Fibroblast of skin of left biceps (primary cell): ENCODE measurements at regions not wholly inside any gene's neighbourhood (a gene's known extent, or its start where the extent isn't known, plus 50 kb on each side); places are given as distances from the start of the nearest gene placed in this dataset.

Source experiments
- DNase-seq, 2 experiments: peaks; one replicate each; pipeline ENCODE4 v3.0.0-alpha.2; 2013; ENCODE audit warnings: low read depth in 2 of 2

GRCh38 chr5:166948679-166949078 lies 1342.8 kb upstream of the WWC1 start:
- DNase-seq, result no peak

GRCh38 chr5:166952048-166952447 lies 1339.4 kb upstream of the WWC1 start:
- DNase-seq, result no peak

- DNase-seq, result no peak
These were observed 1333.7 kb upstream of the WWC1 start for GRCh38 chr5:166957782-166958181.

- no peak for DNase-seq
These were observed 1331.7 kb upstream of the WWC1 start for GRCh38 chr5:166959766-166960165.

- DNase-seq, result no peak
These were observed 1330.4 kb upstream of the WWC1 start for GRCh38 chr5:166961028-166961427.

- no peak for DNase-seq
These were observed 1329.5 kb upstream of the WWC1 start for GRCh38 chr5:166961913-166962312.

- DNase-seq, result no peak
These were observed 1329.0 kb upstream of the WWC1 start for GRCh38 chr5:166962461-166962860.

GRCh38 chr5:166963596-166963995 lies 1327.8 kb upstream of the WWC1 start:
- DNase-seq, result no peak

GRCh38 chr5:166977911-166978422 lies 1313.5 kb upstream of the WWC1 start:
- no peak for DNase-seq

- DNase-seq, result no peak
These were observed 1312.0 kb upstream of the WWC1 start for GRCh38 chr5:166979307-166979895.

GRCh38 chr5:166980666-166981065 lies 1310.8 kb upstream of the WWC1 start:
- no peak for DNase-seq

- no peak for DNase-seq
These were observed 1309.2 kb upstream of the WWC1 start for GRCh38 chr5:166982226-166982625.

GRCh38 chr5:166991601-166992000 lies 1299.8 kb upstream of the WWC1 start:
- no peak for DNase-seq

GRCh38 chr5:166992108-166992507 lies 1299.3 kb upstream of the WWC1 start:
- DNase-seq, result no peak

- DNase-seq, result no peak
These were observed 1298.3 kb upstream of the WWC1 start for GRCh38 chr5:166992874-166993722.

- DNase-seq, result no peak
These were observed 1297.2 kb upstream of the WWC1 start for GRCh38 chr5:166994226-166994625.

GRCh38 chr5:167001246-167001645 lies 1290.2 kb upstream of the WWC1 start:
- no peak for DNase-seq

- DNase-seq, result no peak
These were observed 1282.7 kb upstream of the WWC1 start for GRCh38 chr5:167008705-167009104.

GRCh38 chr5:167011196-167011595 lies 1280.2 kb upstream of the WWC1 start:
- DNase-seq, result no peak

GRCh38 chr5:167012123-167013034 lies 1279.1 kb upstream of the WWC1 start:
- DNase-seq, result no peak

GRCh38 chr5:167014401-167015056 lies 1276.9 kb upstream of the WWC1 start:
- no peak for DNase-seq

- no peak for DNase-seq
These were observed 1271.0 kb upstream of the WWC1 start for GRCh38 chr5:167020418-167020817.
